ENCODE measurements at regions not wholly inside any gene's neighbourhood (a gene's known extent, or its start where the extent isn't known, plus 50 kb on each side); places are given as distances from the start of the nearest gene placed in this dataset.
"Not testable (repeated sequence)": the region's sequence is repeated elsewhere in the genome, so short reads cannot be mapped to it uniquely, and the experiment has no call there.

- no peak for DNase-seq
Observed at GRCh38 chr13:83496501-83496900, 385.8 kb downstream of the SLITRK1 start.

GRCh38 chr13:83485101-83485500, 397.2 kb downstream of the SLITRK1 start:
- DNase-seq, result no peak

GRCh38 chr13:83471011-83471410, 411.3 kb downstream of the SLITRK1 start:
- DNase-seq, result no peak

GRCh38 chr13:83470133-83470797, 412.0 kb downstream of the SLITRK1 start:
- no peak for DNase-seq

GRCh38 chr13:83453723-83454122, 428.6 kb downstream of the SLITRK1 start:
- DNase-seq, result no peak

GRCh38 chr13:83453300-83453699, 429.0 kb downstream of the SLITRK1 start:
- DNase-seq, result no peak

GRCh38 chr13:83452292-83452950, 429.9 kb downstream of the SLITRK1 start:
- no peak for DNase-seq

GRCh38 chr13:83450591-83450990, 431.7 kb downstream of the SLITRK1 start:
- DNase-seq, result no peak

GRCh38 chr13:83449668-83450395, 432.4 kb downstream of the SLITRK1 start:
- no peak for DNase-seq

GRCh38 chr13:83440465-83440864, 441.8 kb downstream of the SLITRK1 start:
- DNase-seq, result no peak

- DNase-seq, result not testable (repeated sequence)
Observed at GRCh38 chr13:83439464-83439863, 442.8 kb downstream of the SLITRK1 start.

- DNase-seq, result no peak
Observed at GRCh38 chr13:83423861-83424260, 458.4 kb downstream of the SLITRK1 start.

- DNase-seq, result no peak
Observed at GRCh38 chr13:83423381-83423780, 458.9 kb downstream of the SLITRK1 start.

GRCh38 chr13:83414393-83414792, 467.9 kb downstream of the SLITRK1 start:
- DNase-seq, result no peak

- no peak for DNase-seq
Observed at GRCh38 chr13:83386609-83387008, 495.7 kb downstream of the SLITRK1 start.

- DNase-seq, result no peak
Observed at GRCh38 chr13:83378908-83379307, 503.4 kb downstream of the SLITRK1 start.

- no peak for DNase-seq
Observed at GRCh38 chr13:83377491-83377890, 504.8 kb downstream of the SLITRK1 start.

GRCh38 chr13:83372786-83373185, 509.5 kb downstream of the SLITRK1 start:
- DNase-seq, result no peak

GRCh38 chr13:83365723-83366122, 516.6 kb downstream of the SLITRK1 start:
- DNase-seq, result no peak

- no peak for DNase-seq
Observed at GRCh38 chr13:83355041-83355440, 527.2 kb downstream of the SLITRK1 start.

- no peak for DNase-seq
Observed at GRCh38 chr13:83352391-83352790, 529.9 kb downstream of the SLITRK1 start.

GRCh38 chr13:83350569-83350968, 531.7 kb downstream of the SLITRK1 start:
- DNase-seq, result no peak

GRCh38 chr13:83344518-83344917, 537.8 kb downstream of the SLITRK1 start:
- DNase-seq, result no peak
